HG03442 (cell line): ENCODE measurements at regions not wholly inside any gene's neighbourhood (a gene's known extent, or its start where the extent isn't known, plus 50 kb on each side); places are given as distances from the start of the nearest gene placed in this dataset.
"Not testable (repeated sequence)": the region's sequence is repeated elsewhere in the genome, so short reads cannot be mapped to it uniquely, and the experiment has no call there.

Experiments
- ATAC-seq: cut with Tn5 transposase; IDR thresholded peaks from one replicate; pipeline ENCODE4 v1.9.1; 2021; ENCODE audit warnings: mild to moderate bottlenecking, moderate library complexity; ENCODE audit not compliant: unreplicated experiment

DNA sequence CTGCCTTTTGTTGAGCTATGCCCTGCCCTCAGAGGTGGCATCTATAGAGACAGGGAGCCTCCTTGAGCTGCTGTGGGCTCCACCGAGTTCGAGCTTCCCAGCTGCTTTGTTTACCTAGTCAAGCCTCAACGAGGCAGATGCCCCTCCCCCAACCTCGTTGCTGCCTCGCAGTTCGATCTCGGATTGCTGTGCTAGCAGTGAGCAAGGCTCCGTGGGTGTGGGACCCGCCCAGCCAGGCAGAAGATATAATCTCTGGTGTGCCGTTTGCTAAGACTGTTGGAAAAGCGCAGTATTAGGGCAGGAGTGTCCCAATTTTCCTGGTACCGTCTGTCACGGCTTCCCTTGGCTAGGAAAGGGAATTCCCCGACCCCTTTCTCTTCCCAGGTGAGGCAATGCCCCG, 88.4 kb upstream of the CDK6 start:
- no peak for ATAC-seq

DNA sequence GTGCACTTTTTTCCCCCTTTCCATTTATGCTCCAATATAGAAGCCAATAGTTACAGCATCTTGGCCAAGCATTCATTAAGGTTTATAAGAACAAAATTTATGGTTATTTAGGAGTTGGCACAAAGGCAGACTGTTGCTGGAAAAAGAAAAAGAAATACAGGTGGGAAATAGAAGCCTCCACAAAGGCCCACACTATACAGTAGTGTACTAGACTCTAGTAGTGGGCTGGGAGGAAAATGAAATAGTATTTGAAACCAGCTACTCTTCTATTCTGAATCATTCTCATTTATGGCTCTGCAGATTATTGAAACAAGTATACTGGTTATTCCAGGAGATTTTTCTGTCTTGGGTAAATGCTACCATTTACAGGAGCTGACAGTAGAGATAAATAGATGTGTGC, 80.9 kb upstream of the CDK6 start:
- ATAC-seq: no peak

DNA sequence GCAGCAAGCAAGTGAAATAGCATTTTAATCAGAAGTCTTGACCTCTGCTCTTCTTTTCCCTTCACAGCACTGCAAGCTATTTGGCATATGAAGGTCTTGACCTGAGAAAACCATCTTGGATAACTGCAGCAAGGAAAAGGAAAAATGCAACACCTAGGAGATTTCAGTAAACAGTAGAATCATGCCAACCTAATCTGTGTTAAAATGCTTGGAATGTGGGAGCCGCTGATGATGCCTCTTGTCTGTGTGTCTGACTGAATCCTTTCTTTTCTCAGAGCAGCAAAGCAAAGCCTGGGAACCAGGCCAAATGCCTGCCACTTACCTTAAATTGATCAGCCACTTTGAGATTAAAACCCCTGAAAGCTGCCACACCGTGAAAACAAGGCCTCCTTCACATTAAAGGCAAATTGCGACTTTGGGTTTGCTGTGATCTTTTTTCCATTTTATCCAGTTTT, 80.4 kb upstream of the CDK6 start:
- ATAC-seq: no peak

DNA sequence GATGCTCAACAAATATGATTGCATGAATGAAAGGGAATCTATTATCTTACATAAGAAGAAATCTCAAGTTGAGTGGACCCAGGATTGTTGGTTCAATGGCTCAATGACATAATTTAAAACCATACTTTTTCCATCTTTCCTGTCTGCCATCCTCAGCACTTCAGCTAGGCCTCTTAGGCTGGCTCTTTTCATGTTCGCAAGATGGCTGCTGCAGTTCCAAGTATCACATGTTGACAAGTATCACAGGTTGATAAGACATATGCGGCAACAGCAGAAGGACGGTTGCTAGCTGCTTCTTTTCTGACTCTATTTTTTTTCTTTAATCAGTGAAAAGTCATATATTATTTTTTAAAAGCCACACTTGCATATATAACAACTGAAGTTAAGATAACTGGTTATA, 79.0 kb upstream of the CDK6 start:
- ATAC-seq: no peak

DNA sequence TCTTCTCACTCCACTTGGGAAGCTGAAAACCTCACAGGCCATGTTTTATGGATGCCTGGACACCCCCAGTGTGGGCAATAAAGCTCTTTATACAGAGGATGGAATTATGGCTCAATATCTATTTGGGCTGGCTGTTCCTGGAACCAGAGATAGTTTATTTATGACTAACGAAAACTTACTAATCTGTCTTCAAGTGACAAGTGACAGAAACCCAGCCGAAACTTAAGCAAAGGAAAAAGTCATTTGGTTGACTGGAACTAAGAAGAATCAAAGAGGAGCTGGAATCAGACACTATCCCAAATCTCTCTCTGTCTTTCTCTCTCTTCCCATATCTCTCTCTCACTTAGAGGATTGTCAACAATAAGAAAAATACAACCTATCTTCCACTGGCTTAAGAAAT, 78.3 kb upstream of the CDK6 start:
- no peak for ATAC-seq

DNA sequence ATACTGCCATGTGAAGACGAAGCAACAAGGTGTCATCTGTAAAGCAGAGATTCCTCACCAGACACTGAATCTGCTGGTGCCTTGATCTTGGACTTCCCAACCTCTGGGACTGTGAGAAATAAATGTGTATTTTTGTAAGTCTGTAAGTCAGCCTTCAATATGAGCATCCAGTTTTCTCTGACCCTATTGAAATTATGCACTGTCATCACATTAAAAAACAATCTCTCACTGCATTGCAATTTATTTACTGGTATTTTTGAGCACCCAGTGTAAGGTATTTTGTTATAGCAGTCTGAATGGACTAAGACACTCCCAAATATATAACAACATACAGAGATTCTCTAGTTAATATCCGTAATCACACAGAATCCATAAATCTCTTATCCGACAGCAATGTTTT, 77.5 kb upstream of the CDK6 start:
- no peak for ATAC-seq

DNA sequence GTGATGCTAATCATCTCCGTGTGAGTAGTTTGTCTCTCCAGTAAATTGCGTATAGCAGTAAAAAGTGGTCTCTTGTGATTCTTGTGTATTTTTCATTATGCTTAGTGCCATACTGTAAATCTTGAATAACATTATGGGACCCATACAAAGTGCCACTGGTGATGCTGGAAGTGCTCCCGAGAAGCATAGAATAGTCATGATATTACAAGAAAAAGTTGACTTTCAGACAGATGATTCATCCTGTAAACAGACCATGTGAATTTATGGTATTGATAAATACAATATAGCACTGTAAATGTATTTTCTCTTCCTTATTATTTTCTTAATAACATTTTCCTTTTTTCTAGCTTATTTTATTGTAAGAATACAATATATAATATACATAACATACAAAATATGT, 74.6 kb upstream of the CDK6 start:
- ATAC-seq: no peak

DNA sequence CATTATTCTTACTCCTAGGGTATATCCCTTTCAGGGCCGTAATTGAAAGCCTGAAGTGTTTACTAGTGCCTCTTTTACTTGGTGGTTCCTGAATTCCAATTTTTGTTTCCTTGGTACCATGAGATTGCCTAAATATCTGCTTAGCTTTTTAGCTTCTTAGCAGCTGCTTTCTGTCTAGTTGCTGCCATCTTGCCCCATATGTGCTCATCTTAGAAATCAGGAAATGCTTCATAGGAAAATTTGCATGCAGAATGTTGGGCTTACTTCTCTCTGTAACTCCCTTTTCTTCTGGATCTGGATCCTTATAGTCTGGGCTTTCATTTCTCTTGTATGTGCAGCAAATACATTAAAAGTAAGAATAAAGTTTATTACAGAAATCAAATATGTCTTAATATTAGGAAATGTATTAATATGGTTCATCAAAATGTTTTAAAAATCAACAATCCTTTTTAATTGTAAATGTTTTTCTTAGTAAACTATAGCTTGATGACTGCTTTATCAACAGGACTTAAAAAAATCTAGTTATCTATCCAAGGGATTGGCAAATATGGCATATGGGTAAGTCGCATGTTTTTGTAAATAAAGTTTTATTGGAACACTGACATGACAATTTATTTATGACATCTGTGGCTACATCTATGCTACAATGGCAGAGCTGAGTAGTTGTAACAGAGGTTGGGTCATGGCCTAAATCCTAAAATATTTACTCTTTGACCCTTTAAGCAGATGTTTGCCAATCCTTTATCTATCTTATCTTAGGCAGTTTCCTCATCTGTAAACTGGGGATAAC, 73.5 kb upstream of the CDK6 start:
- ATAC-seq: no peak

DNA sequence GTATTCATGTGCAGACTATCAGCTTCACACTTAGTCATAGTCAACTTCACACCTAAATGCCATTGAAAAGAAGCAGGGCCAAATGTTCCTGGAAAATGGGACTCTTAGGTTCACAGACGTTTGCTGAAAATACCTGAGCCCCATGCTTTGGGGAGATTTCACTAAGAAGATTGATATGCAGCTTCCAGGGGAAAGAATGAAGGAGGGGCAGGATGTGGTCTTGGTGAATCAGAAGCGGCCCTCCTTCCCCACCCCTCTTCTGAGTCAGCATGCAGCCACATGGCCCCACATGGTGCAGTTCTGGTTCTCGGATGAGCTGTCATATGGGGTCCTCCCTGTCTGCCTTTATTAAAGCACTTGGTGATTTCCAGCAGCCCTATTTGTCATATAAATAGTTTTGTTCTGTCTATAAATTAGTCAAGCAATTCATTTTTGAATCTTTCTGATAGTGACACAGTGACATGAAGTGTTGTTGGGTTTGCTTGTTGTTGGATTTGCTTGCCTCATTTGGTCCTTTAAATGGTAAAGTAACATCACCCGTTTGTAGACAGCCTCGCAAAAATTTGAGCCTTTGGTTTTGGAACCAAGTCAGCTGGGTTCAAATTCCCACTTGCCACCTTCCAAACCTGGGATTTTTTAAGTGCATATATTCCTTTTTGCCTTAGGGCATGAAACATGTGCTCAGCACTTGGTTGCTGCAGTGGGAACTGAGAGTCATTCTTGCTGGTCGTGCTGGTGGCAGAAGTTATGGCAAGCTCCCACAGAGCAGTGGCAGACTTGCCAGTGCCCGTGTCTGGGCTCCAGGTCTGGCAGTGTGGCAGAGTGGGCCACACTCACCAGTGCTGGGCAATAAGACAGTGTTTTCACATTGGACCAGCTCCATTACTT, 68.1 kb upstream of the CDK6 start:
- ATAC-seq: peak; percentile 99

DNA sequence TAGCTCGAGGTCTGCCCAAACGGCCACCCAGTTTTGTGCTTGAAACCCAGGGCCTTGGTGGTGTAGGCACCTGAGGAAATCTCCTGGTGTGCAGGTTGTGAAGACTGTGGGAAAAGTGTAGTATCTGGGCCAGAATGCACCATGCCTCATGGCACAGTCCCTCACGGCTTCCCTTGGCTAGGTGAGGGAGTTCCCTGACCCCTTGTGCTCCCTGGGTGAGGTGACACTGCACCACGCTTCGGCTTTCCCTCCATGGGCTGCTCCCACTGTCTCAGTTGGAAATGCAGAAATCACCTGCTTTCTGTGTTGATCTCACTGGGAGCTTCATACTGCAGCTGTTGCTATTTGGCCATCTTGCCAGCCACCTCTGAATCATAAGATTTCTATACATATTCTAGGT, 62.4 kb upstream of the CDK6 start:
- ATAC-seq: no peak

DNA sequence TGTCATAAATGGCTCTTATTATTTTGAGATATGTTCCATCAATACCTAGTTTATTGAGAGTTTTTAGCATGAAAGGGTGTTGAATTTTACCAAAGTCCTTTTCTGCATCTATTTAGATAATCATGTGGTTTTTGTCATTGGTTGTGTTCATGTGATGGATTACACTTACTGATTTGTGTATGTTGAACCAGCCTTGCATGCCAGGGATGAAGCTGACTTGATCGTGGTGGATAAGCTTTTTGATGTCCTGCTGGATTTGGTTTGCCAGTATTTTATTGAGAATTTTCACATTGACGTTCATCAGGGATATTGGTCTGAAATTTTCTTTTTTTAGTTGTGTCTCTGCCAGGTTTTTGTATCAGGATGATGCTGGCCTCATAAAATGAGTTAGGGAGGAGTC, 58.5 kb upstream of the CDK6 start:
- not testable (repeated sequence) for ATAC-seq

DNA sequence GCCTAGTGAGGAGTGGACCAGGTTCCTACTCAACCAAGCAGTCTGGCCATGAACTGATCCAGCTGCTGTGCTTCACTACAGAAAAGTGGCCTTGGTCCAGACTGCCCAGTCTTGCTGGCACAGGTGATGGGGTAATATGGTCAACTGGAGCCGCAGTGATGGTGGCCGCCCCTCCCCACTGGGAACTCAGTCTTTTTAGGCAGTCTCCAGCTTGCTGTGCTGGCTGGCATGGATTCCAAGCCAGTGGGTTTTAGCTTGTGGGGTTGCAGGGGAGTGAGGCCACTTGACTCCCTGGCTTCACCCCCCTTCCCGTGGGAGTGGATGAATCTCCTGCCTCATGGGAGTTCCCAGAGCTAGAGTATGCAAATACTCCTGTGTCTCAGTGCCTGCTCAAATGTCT, 52.7 kb upstream of the CDK6 start:
- no peak for ATAC-seq
